Omental fat pad (tissue), 3 donors: ENCODE measurements at regions not wholly inside any gene's neighbourhood (a gene's known extent, or its start where the extent isn't known, plus 50 kb on each side); places are given as distances from the start of the nearest gene placed in this dataset.

Experiments used
- ATAC-seq: fragments of 150-250 bp; one replicate; pipeline ENCODE4 v1.9.1; 2016; ENCODE audit warnings: mild to moderate bottlenecking, moderate library complexity; ENCODE audit not compliant: low FRiP score
- DNase-seq: peaks from one replicate; pipeline ENCODE4 v3.0.0-alpha.2; 2019; ENCODE audit warnings: low spot score
- TF ChIP-seq, protein P1 (sequence below), 3 donors: fragments of 450-650 bp; IDR thresholded peaks; one replicate each; pipeline ENCODE4 v1.5.1; 2016 to 2017; ENCODE audit warnings: antibody characterized with exemption in 3 of 3, mild to moderate bottlenecking in 3 of 3, moderate library complexity in 2 of 3

DNA sequence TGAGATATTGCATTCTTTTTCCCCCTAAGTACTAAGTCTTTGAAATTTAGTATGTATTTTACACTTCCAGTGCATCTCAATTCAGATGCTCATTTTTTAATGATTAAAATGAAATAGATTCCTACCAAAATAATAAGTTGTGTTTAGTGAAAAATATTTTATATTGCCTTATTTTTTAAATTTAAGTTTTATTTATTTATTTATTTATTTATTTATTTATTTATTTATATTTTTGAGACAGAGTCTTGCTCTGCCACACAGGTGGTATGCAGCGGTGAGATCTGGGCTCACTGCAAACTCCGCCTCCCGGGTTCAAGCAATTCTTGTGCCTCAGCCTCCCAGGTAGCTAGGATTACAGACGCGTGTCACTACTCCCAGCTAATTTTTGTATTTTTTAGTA is 95.5 kb downstream of the RPS24 start:
- TF ChIP-seq, protein P1, sequence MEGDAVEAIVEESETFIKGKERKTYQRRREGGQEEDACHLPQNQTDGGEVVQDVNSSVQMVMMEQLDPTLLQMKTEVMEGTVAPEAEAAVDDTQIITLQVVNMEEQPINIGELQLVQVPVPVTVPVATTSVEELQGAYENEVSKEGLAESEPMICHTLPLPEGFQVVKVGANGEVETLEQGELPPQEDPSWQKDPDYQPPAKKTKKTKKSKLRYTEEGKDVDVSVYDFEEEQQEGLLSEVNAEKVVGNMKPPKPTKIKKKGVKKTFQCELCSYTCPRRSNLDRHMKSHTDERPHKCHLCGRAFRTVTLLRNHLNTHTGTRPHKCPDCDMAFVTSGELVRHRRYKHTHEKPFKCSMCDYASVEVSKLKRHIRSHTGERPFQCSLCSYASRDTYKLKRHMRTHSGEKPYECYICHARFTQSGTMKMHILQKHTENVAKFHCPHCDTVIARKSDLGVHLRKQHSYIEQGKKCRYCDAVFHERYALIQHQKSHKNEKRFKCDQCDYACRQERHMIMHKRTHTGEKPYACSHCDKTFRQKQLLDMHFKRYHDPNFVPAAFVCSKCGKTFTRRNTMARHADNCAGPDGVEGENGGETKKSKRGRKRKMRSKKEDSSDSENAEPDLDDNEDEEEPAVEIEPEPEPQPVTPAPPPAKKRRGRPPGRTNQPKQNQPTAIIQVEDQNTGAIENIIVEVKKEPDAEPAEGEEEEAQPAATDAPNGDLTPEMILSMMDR (IDR thresholded peaks at IDR 0.05): no peak
- DNase-seq (no peak), ATAC-seq (no peak)

DNA sequence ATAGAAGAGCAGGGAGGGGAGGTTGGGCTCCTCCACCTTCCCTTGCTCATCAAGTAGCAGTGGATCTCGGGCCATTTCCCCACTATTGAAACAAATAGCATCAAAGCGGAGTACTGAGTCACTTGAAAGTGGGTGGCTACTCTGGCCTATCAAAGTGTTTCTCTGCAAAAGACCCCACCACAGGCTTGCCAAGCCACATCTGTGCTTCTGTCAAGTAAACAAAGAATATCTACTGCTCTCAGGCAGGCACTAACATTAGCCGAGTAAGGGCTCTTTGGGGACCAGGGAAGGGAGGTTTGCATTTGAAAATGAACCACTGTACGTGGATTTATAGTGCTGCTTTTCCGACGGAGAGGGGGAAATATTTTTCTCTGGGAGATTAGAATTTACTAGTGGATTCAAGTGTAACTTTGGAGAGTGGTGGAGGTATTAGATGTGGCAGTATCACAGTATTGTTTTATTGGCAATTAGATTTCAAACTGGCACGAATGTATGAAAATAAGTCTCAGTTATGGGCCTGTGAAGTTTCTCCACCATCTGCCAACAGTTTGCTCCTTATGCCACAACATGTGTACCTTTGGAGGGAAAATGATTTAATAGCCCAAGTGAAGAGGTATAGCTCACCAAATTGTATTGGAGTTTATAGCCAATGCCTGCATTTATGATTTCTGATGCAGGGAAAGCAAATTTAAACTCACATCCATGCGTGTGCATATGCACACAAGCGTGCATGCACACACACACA is 97.5 kb downstream of the RPS24 start:
- TF ChIP-seq, protein P1 (IDR thresholded peaks at IDR 0.05): no peak

DNA sequence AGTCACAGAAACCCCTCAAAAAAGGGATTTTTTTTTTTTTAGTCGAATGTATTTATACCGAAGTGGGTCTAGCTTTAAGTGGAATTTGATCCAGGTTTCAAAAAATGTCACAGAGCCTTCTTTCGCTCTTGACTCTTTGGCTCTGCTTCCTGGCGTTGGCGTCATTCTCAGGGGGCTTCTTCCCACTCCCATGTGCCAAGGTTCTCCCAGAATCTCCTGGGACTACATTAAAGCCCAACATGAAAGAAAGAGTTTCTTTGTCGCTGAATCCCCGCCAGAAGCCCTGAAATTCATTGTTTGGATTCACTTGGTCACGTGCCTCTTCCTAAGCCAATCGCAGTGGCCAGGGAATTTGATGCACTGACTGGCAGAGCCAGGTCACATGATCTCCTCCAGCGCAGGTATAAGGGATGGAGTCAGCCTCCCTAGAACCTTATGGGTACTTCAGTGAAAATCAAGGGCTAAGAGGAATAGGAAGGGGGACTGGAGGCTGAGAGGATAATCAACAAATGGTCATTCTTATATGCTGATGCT is 101.2 kb downstream of the RPS24 start:
- no peak for ATAC-seq
- TF ChIP-seq, protein P1 (IDR thresholded peaks at IDR 0.05): no peak
- DNase-seq: no peak

More for the DNA sequence above, 97.5 kb downstream of the RPS24 start:
- no peak for DNase-seq
- ATAC-seq: no peak

DNA sequence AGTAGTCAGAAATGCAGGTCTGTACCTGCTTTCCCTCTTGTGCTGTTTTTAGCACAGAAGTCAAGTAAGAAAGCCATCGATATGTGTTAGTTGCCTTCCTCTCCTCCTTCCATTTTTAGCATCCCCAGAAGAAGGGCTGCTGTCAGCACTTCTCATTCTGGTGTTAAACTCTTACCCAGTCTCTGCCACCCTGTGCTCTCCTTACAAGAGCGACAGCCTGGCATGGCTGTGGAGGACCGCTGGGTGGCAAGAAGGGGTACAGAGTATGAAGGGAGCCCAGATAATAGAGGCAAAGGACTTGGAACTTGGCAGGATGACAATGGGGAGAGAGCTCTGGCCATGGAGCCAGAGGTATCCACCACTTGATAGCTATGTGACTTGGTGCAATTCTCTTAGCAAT is 103.5 kb downstream of the RPS24 start:
- TF ChIP-seq, protein P1 (IDR thresholded peaks at IDR 0.05): no peak
- DNase-seq (no peak), ATAC-seq (no peak)

DNA sequence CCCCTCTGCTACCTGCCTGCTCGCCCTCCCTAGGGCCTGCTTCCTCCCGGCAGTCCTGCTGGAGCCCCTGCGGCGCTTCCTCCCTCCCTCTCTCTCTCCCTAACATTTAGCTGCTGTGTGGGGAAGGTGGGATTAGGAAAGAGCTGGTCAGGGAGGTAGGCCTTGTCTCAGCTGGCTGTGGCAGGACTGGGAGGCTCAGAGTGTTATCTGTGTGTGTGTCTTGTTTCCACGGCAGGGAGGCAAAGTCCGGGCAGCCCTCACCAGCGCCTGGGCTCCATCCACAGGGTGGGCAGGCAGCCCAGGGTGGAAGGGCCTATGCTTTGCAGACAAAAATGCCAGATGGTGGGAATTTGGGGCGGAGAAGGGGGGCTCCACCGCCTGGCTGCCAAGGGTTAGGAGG is 105.7 kb downstream of the RPS24 start:
- ATAC-seq (no peak), DNase-seq (no peak)
- TF ChIP-seq, protein P1 (IDR thresholded peaks at IDR 0.05): no peak

DNA sequence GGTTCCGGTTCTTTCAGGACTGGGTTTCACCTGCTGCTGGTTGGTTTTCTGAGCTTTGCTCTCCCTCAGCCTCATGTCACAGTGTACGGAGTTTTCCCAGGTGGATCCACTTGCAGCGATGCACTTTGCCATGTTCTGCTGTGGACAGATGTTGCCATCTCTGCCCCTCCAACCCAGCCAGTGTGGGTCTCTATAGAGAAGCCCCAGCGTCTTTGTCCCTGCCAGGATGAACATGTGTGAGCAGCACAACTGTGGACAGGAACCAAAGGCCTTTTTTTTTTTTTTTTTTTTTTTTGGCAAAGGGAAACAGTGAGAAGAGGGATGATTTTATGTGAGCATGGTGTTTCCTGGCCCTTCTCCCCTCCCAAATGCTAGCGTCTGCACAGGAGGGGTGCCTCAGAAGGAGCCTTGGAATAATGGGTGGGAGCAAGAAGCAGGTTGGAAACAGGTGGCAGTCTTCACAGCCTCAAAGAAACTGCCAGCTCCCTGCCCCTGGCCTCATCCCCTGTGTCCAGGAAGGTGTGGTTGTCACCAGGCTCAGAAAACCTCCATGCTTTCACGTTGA is 106.5 kb downstream of the RPS24 start:
- TF ChIP-seq, protein P1 (IDR thresholded peaks at IDR 0.05): no peak
- DNase-seq (no peak), ATAC-seq (no peak)

DNA sequence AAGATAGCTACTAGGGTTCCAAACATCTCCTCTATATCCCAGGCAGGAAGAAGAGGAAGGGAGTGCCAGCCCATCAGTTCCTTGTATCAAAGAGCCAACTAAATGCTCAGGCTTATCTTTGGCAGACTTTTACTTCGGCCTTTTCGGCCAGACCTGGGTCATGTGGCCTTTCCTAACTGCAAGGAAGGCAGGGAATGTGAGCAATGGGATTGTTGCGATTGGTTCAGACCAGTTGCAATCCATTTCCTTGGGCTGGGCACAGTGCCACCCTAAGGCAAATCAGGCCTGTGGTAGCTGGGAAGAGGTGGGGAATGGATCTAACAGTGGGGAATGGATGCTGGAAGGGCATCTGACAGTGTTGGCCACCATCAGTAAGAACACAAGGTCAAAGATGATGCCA is 109.9 kb downstream of the RPS24 start:
- ATAC-seq: no peak
- DNase-seq: no peak
- TF ChIP-seq, protein P1 (IDR thresholded peaks at IDR 0.05): no peak
